Mucosa of rectum (tissue), 2 donors: ENCODE measurements at regions not wholly inside any gene's neighbourhood (a gene's known extent, or its start where the extent isn't known, plus 50 kb on each side); places are given as distances from the start of the nearest gene placed in this dataset.

ENCODE experiments used
- H3K27ac ChIP-seq, 2 donors: one replicate each; pipeline ENCODE4 v1.7.0; 2013; ENCODE audit warnings: inconsistent platforms in 2 of 2, low read depth in 2 of 2, low read length in 2 of 2
- H3K27me3 ChIP-seq, 2 donors: one replicate each; pipeline ENCODE4 v1.7.0; 2013; ENCODE audit warnings: low read length in 2 of 2; ENCODE audit not compliant: control insufficient read depth in 2 of 2, insufficient read depth in 2 of 2
- H3K36me3 ChIP-seq, 2 donors: one replicate each; pipeline ENCODE4 v1.7.0; 2013; ENCODE audit warnings: low read length in 2 of 2; ENCODE audit not compliant: control insufficient read depth in 2 of 2, insufficient read depth in 2 of 2
- H3K4me1 ChIP-seq, 2 donors: one replicate each; pipeline ENCODE4 v1.7.0; 2013; ENCODE audit warnings: low read length in 2 of 2, mild to moderate bottlenecking in 1 of 2; ENCODE audit not compliant: control insufficient read depth in 2 of 2, insufficient read depth in 2 of 2
- H3K4me3 ChIP-seq, 2 donors: one replicate each; pipeline ENCODE4 v1.7.0; 2013; ENCODE audit warnings: low read length in 2 of 2
- H3K9ac ChIP-seq, 2 donors: one replicate each; pipeline ENCODE4 v1.7.0; 2013; ENCODE audit warnings: low read length in 2 of 2, low read depth in 1 of 2, mild to moderate bottlenecking in 1 of 2
- H3K9me3 ChIP-seq, 2 donors: one replicate each; pipeline ENCODE4 v1.7.0; 2013; ENCODE audit warnings: low read length in 2 of 2; ENCODE audit not compliant: control insufficient read depth in 2 of 2
- donor health status: healthy.
- donor health status: Normal muscosa, but diverticular disease.

GRCh38 chr12:90205165-90205564 lies 496.5 kb upstream of the ATP2B1 start:
- Histone ChIP-seq H3K4me1 (no peaks in the 10 kb centered on the region), H3K27me3 (no peaks in the 10 kb centered on the region), H3K9ac (no peak overlapping the region), H3K9me3 (no peaks in the 10 kb centered on the region), H3K36me3 (no peaks in the 10 kb centered on the region), H3K4me3 (no peak overlapping the region), H3K27ac (no peak overlapping the region)

GRCh38 chr12:90203556-90203955 lies 494.9 kb upstream of the ATP2B1 start:
- Histone ChIP-seq H3K4me1 (no peaks in the 10 kb centered on the region), H3K9ac (no peak overlapping the region), H3K27ac (no peak overlapping the region), H3K27me3 (no peaks in the 10 kb centered on the region), H3K4me3 (no peak overlapping the region), H3K36me3 (no peaks in the 10 kb centered on the region), H3K9me3 (no peaks in the 10 kb centered on the region)

- Histone ChIP-seq H3K36me3 (no peaks in the 10 kb centered on the region), H3K9ac (no peak overlapping the region), H3K4me3 (no peak overlapping the region), H3K4me1 (no peaks in the 10 kb centered on the region), H3K9me3 (no peaks in the 10 kb centered on the region), H3K27me3 (no peaks in the 10 kb centered on the region), H3K27ac (no peak overlapping the region)
Measured at GRCh38 chr12:90199006-90199405, 490.4 kb upstream of the ATP2B1 start.

- H3K27ac ChIP-seq: no peak overlapping the region
- H3K9ac ChIP-seq: no peak overlapping the region
- H3K36me3 ChIP-seq: no peaks in the 10 kb centered on the region
- H3K4me1 ChIP-seq: no peaks in the 10 kb centered on the region
- no peaks in the 10 kb centered on the region for H3K27me3 ChIP-seq
- H3K4me3 ChIP-seq: no peak overlapping the region
- H3K9me3 ChIP-seq: no peaks in the 10 kb centered on the region
Measured at GRCh38 chr12:90193500-90193899, 484.9 kb upstream of the ATP2B1 start.

- no peaks in the 10 kb centered on the region for H3K27me3 ChIP-seq
- H3K4me1 ChIP-seq: no peaks in the 10 kb centered on the region
- no peak overlapping the region for H3K9ac ChIP-seq
- H3K36me3 ChIP-seq: no peaks in the 10 kb centered on the region
- H3K27ac ChIP-seq: no peak overlapping the region
- H3K9me3 ChIP-seq: no peaks in the 10 kb centered on the region
- H3K4me3 ChIP-seq: no peak overlapping the region
Measured at GRCh38 chr12:90188857-90189256, 480.2 kb upstream of the ATP2B1 start.

GRCh38 chr12:90183201-90183600 lies 474.6 kb upstream of the ATP2B1 start:
- Histone ChIP-seq H3K4me3 (no peak overlapping the region), H3K9me3 (peaks cover 0 to 2% of the 10 kb centered on the region in 2 donors), H3K27ac (no peak overlapping the region), H3K27me3 (no peaks in the 10 kb centered on the region), H3K4me1 (no peaks in the 10 kb centered on the region), H3K36me3 (no peaks in the 10 kb centered on the region), H3K9ac (no peak overlapping the region)

GRCh38 chr12:90181216-90181615 lies 472.6 kb upstream of the ATP2B1 start:
- Histone ChIP-seq H3K36me3 (no peaks in the 10 kb centered on the region), H3K4me3 (no peak overlapping the region)

GRCh38 chr12:90174956-90175355 lies 466.3 kb upstream of the ATP2B1 start:
- no peaks in the 10 kb centered on the region for H3K9me3 ChIP-seq
- no peak overlapping the region for H3K9ac ChIP-seq
- H3K4me1 ChIP-seq: no peaks in the 10 kb centered on the region
- H3K27me3 ChIP-seq: no peaks in the 10 kb centered on the region
- no peak overlapping the region for H3K4me3 ChIP-seq
- no peak overlapping the region for H3K27ac ChIP-seq
- H3K36me3 ChIP-seq: no peaks in the 10 kb centered on the region

More at GRCh38 chr12:90181216-90181615, 472.6 kb upstream of the ATP2B1 start:
- Histone ChIP-seq H3K9me3 (peaks cover 0 to 2% of the 10 kb centered on the region in 2 donors), H3K9ac (no peak overlapping the region), H3K27me3 (no peaks in the 10 kb centered on the region), H3K27ac (no peak overlapping the region), H3K4me1 (no peaks in the 10 kb centered on the region)

- no peak overlapping the region for H3K9ac ChIP-seq
- H3K4me3 ChIP-seq: no peak overlapping the region
- H3K27ac ChIP-seq: no peak overlapping the region
- H3K9me3 ChIP-seq: no peaks in the 10 kb centered on the region
- H3K27me3 ChIP-seq: no peaks in the 10 kb centered on the region
- no peaks in the 10 kb centered on the region for H3K4me1 ChIP-seq
- no peaks in the 10 kb centered on the region for H3K36me3 ChIP-seq
Measured at GRCh38 chr12:90174198-90174510, 465.5 kb upstream of the ATP2B1 start.

GRCh38 chr12:90173499-90174197 lies 465.0 kb upstream of the ATP2B1 start:
- no peaks in the 10 kb centered on the region for H3K9me3 ChIP-seq
- no peak overlapping the region for H3K27ac ChIP-seq
- H3K9ac ChIP-seq: no peak overlapping the region
- H3K36me3 ChIP-seq: no peaks in the 10 kb centered on the region
- no peaks in the 10 kb centered on the region for H3K4me1 ChIP-seq
- no peak overlapping the region for H3K4me3 ChIP-seq
- no peaks in the 10 kb centered on the region for H3K27me3 ChIP-seq

- H3K4me3 ChIP-seq: no peak overlapping the region
- no peaks in the 10 kb centered on the region for H3K9me3 ChIP-seq
- H3K27me3 ChIP-seq: no peaks in the 10 kb centered on the region
- no peaks in the 10 kb centered on the region for H3K36me3 ChIP-seq
- no peak overlapping the region for H3K27ac ChIP-seq
- H3K4me1 ChIP-seq: no peaks in the 10 kb centered on the region
- no peak overlapping the region for H3K9ac ChIP-seq
Measured at GRCh38 chr12:90172524-90172923, 463.9 kb upstream of the ATP2B1 start.
